GM21825 (cell line): ENCODE measurements at regions not wholly inside any gene's neighbourhood (a gene's known extent, or its start where the extent isn't known, plus 50 kb on each side); places are given as distances from the start of the nearest gene placed in this dataset.
"Not testable (repeated sequence)": the region's sequence is repeated elsewhere in the genome, so short reads cannot be mapped to it uniquely, and the experiment has no call there.

ENCODE experiments used
- ATAC-seq: cut with Tn5 transposase; IDR thresholded peaks from one replicate; pipeline ENCODE4 v1.9.1; 2021; ENCODE audit warnings: mild to moderate bottlenecking, moderate library complexity; ENCODE audit not compliant: unreplicated experiment

DNA sequence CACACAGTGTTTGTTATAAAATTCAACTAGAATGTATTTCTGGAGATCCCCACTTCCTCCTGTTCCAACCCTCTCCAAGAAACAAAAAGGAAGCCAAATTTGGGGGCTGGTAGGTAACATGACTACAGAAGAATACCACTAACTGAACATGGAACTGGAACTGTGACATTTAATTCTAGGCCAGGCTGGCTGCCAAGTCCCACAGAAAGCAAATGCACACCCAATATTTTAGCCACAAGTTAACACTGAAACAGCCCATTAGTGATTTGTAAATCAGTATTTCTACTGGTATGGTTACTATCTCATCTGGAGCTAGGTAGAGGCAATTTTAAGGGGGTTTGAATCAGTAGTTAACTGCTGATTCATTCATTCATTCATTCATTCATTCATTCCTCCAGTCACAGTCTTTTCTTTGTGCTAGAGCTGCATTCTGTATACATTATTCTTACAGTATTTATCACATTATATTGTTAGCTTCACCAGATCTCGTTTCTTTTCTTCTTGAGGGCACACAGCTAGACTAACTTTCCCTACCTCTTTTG is 131.7 kb upstream of the GDNF start:
- ATAC-seq, result no peak

- ATAC-seq, result no peak
Observed at GRCh38 chr5:37966871-37967270, 127.0 kb upstream of the GDNF start.

DNA sequence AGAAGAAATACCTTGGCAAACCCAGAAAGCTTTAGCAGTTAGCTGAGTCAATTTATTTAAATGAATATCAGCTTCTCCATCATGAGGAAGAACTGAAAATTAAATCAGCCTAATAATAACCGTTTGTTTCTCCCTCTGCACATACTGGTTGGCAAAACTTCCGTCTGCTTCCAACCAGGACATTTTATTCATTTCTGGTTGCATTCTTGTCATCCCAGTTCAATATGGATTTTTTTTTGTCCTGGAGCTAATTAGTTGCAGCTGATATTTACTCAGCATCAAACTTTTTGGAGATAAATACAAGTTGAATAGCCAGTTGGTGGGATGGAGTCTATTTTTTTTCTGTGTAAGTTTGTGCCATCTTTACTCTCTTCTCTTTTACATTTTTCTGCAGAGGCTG is 126.5 kb upstream of the GDNF start:
- ATAC-seq, result no peak

GRCh38 chr5:37962389-37962788 is 122.5 kb upstream of the GDNF start:
- no peak for ATAC-seq

DNA sequence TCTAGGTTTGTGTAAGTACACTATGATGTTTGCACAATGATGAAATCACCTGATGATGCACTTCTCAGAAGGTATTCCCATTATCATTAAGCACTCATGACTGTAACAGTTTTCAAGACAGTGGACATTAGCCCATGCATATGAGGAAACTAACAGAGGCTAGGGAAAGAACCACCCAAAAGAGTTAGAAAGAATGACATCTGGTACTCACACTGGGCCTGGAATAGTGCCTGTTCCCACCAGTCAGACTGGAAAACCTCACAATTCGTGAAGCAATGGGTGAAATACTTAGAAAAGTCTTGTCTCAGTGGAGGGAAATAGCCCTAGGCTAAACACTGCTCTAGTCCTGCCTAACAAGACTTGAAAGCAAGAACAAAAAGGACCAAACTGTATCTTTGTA is 117.4 kb upstream of the GDNF start:
- ATAC-seq, result no peak

- ATAC-seq, result no peak
Observed at GRCh38 chr5:37955748-37956147, 115.9 kb upstream of the GDNF start.

DNA sequence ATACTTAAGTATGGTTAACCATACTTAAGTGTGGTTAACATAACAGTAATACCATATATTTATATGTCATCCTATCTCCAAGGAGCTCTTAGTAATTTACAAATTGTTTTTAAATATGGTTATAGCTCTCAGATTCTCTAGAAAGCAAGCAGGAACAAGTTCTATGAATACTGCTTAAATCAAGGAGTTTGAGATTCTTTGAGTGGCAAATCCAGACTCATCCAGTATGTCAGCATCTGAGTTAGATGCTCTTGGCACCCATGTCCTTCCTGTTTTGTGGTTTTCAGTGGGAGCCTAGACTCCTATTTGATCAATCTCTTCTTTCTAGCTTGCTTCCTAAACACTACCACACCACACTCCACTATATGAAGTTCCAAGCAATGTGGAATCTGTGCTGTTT is 114.7 kb upstream of the GDNF start:
- no peak for ATAC-seq

DNA sequence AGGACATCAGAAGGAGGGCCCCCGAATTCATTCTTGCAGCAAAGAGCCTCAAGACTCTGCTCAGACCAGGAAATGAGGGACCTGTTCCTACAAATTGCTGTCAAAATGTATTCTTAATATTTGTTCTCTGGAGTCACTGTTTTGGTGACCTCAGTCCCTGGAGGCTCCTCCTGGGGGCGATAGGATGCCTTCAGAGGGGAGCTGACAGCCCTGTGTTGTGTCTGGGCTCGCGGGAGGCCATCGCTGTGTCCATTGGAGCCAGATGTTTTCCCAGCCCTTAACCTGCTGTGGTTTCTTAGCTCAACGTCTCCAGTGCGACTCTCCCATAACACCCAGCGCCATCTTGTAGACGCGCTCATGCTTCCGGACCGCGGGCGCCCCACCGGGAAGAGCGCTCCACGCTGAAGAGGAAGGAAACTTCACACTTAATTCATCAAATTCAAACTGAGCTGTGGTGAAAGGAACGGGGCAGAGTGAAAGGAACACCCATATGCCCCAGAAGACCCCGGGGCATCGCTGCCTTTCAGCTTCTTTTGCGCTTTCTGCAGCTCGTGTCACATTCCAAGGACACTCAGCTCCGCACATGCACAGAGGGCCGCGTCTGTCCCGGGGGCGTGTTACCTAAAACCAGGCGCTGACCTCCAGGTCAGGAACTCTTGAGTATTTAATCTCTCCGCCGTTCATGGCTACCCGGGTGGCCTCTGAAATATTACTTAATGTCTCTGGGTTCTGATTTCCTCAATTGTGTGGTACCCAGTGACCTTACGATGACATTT is 112.3 kb upstream of the GDNF start:
- ATAC-seq, result no peak

GRCh38 chr5:37950436-37950835 is 110.6 kb upstream of the GDNF start:
- ATAC-seq, result no peak

- no peak for ATAC-seq
Observed at GRCh38 chr5:37945446-37945845, 105.6 kb upstream of the GDNF start.

- not testable (repeated sequence) for ATAC-seq
Observed at GRCh38 chr5:37943136-37943535, 103.3 kb upstream of the GDNF start.

DNA sequence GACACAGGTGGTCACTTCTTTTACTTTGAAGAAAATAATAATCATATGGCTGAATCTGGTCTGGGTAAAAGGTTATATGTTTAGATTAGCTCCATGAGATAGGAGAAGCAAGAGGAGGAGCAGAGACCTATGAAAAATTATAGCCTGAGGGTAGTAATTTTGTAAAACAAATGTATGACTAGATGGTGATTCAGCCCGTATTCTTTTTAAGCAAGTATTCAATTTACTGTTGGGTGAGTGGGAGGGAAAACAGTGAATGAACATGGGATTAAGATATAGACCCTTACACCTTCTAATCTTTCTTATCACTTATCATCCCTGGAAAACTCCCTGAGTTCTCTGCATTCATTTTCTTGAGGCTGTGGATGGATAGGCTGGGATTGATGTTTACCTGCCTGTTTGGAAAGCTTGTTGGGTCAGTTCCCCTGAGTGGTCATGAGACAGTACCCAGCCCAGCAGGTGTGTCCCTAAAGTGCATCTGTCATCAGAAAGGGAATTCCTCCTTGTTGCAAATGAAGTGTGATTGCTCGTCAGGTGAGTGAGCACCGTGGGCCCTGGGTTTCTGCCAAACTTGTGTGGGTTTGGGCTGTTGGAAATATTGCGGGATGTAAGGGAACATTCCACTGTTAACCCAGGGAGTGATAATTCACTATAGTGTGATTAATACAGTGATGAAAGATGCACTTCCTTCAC is 101.2 kb upstream of the GDNF start:
- no peak for ATAC-seq

- ATAC-seq, result no peak
Observed at GRCh38 chr5:37938861-37939260, 99.0 kb upstream of the GDNF start.

- ATAC-seq, result no peak
Observed at GRCh38 chr5:37938076-37938852, 98.4 kb upstream of the GDNF start.

- no peak for ATAC-seq
Observed at GRCh38 chr5:37936091-37936490, 96.2 kb upstream of the GDNF start.

DNA sequence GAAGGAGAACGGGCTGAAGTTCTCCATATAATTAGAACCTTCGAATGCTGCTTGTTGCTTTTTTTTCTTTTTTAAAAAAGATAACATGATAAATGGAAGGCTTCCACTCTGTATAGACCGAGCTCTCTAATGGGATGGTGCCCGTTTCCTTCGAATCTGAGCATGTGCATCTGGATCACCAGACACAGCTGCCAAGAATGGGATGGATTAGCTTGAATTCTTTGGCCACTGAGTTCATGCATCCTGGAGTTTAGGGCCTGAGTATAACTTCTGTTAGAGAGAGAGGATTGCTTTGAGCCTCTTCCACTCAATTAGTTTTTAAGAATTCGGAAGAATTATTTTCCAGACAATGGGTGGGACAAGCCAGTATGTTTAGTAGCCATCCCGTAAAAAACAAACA is 93.7 kb upstream of the GDNF start:
- ATAC-seq, result no peak

DNA sequence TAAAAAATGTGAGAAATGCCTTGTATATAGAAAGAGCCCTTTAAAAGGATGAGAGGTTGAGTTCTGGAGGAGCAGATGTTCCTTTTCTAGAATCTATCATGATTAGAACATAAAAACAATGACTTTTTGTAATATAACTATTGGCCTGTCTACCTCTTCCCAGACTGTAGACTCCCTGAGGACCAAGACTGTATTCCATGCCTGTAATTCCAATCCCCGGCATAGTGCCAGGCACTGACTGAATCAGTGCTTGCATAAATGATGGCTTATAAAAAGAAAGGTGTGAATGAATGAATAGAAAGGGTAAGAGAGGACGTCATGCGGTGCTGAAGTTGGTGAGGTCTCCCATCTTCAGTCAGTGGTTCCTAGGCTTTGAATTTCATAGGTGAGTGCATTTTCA is 92.6 kb upstream of the GDNF start:
- no peak for ATAC-seq

- no peak for ATAC-seq
Observed at GRCh38 chr5:37931541-37931940, 91.7 kb upstream of the GDNF start.

GRCh38 chr5:37930350-37930749 is 90.5 kb upstream of the GDNF start:
- ATAC-seq, result no peak

GRCh38 chr5:37929791-37930190 is 90.0 kb upstream of the GDNF start:
- no peak for ATAC-seq

DNA sequence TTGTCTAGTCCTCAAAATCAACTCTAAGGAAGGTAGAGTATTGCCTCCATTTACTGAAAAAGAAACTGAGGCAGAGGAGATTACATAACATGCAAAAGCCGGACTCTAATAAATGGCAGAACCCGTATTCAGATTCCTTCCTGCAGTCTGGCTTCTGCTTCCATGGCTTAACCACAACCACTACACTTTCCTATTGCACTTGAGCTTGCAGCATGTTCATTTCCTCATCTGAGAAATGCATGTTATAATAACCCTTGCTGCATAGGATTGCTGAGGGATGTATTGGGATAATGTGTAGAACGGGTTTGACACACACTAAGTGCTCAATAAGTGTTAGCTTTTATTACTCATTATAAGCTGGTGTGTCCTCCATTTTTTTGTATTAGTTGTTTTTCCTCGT is 87.9 kb upstream of the GDNF start:
- not testable (repeated sequence) for ATAC-seq

DNA sequence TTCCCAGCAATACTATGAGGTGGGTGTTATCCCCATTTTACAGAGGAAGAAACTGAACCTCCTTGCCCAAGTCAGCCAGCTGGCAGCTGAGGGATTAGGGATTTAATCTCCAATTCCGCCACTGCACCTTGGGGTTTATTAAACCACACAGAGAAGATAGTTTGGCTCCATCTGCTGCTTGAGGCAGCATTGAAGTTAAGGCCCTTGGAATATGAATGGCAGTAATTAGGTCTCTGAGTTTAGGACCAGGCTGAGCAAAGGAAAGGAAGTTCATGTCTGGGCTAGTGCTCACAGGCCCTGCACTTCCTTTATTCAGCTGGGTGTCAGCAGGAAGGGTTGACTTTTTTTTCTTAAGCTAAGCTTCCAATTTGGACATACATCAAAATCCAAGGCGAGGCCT is 86.9 kb upstream of the GDNF start:
- no peak for ATAC-seq
